ENCODE measurements at regions not wholly inside any gene's neighbourhood (a gene's known extent, or its start where the extent isn't known, plus 50 kb on each side); places are given as distances from the start of the nearest gene placed in this dataset.

DNA sequence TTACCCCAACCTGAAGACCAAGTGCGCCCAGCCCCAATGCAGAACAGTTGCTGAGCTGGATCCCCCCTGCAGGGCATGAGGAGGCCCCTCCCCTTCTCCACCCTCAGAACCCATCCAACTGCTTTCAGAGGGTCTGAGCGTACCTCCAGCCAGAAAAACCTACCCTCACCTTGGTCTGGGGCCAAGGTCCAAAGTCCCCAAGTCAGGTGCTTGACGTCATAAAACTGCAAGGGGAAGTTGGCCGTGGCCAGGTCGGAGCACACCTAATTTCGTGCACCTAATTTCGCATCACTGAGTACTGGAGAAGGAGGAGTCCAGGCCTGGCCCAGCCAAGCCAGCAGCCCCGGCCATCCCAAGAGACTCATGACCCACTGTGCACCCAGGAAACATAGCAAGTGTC is 289.8 kb downstream of the CTTN start:
- no peak for DNase-seq

DNA sequence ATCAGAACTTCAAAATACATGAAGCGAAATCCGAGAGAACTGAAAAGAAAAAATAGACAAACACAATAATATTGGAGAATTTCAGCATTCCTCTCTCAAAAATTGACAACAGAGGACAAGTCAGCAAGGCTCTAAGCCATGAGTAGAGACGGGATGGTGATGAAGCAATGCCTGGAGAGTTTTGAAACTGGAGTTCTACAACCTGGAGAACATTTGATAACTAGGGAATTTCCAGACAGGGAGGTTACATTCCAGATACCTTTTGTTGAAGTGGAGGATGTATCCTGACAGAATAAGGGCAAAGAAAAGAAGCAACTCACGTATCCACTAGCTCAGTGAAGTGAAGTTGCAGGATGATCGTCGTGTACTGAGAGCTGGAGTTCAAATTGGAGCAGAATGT is 291.4 kb downstream of the CTTN start:
- no peak for DNase-seq

DNA sequence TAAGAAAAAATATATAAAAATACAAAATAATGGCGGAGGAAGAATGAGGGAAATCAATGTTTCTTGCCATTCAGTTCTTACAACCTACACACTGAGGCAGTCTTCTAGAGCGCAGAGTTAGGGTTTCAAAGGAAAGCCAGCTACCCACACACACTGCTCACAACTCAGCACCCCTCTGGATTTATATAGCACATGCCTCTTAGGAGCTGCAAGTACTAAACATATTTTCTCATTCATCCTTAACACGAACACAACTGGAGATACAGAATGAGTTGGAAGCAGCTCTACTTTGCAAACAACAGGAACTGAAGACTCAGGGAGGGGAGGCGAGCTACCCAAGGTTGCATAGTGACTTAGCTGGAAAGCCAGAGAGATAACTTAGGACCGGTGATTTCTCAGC is 293.8 kb downstream of the CTTN start:
- DNase-seq = no peak

DNA sequence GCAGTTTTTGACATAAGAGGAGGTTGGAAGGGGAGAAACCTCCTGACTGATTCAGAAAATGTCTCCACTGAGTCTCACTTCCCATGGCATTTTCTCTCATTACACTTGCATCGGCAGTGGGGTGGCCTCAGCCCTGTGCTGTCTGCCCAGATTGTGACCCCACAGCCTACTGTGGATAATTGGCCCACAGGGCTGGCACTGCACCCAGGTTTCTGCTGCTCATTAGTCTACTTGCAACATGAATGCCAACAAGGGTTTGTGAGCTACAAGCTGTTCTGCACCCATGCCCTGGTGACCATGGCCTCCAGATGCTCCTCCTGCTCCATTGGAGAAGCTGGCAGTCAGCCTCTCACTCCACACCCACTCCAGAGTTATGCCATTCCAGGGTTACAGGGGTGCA is 296.0 kb downstream of the CTTN start:
- DNase-seq = no peak

DNA sequence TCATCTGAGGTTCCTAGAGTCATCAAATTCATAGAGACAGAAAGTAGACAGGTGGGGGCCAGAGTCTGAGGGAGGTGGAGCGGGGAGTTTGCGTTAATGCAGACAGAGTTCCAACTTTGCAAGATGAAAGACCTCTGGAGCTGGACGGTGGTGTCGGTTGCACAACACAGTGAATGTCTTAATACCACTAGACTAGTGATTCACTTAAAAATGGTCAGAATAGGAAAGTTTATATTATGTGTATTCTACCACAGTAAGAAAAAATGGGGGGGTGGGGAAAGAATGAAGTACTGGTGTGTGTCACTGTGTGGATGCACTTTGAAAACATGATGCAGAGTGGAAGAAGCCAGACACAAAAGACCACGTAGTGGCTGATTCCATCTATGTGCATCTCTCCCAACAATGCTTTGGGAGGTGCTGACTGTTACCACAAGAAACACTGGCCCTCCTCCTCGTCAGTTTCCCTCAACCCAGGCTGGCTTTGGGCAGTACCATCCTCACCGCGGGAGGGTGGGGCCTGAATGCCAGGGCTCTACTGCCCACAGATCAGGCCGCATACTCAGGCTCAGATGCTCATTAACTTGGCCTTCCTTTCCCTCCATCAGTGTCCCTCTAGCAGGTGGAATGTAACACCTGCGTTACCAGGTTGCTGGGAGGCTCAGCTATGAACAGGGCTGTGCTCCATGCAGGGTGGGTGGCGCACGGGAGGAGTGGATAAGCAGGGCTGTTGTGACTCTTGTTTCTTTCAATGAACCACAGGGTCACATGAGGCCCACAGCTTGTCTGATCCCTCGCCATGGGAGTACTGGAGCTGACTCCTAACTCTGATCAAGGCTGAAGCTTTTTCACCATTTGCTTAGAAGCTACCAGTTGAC is 297.0 kb downstream of the CTTN start:
- no peak for DNase-seq

DNA sequence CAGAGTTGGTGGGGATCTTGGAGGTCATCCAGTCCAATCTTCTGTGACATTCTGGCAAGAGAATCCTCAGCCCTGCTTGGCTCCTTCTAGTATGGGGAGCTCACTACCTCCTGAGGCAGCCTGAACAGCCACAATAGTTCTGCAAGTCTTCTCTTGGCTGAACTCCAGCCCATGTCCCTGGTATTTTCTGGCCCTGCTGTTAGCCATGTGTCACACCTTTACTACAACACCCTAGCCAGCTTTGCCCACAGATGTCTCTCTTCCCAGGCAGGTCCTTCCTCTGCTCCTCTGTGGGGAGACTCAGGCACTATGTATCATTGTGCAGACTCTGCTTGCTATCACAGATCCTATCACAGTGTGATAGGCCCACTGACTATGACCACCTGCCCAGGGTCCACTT is 297.7 kb downstream of the CTTN start:
- DNase-seq = no peak

DNA sequence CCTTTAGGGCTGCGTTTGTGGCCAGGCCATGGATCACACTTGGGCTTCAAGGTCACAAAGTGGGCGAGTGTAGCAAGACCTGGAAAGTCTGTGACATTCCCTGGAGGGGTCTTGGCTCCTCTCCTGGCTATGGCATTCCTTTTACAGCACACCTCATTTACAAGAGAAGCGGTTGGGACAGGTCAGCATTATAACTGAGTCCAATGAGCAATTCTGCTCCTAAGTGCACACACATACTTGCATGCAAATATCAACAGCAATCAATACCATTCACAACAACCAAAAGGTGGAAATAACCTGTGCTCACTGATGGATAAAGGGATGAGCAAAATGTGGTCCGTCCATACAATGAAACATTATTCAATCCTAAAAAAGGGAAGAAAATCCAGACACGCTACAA is 298.2 kb downstream of the CTTN start:
- no peak for DNase-seq

DNA sequence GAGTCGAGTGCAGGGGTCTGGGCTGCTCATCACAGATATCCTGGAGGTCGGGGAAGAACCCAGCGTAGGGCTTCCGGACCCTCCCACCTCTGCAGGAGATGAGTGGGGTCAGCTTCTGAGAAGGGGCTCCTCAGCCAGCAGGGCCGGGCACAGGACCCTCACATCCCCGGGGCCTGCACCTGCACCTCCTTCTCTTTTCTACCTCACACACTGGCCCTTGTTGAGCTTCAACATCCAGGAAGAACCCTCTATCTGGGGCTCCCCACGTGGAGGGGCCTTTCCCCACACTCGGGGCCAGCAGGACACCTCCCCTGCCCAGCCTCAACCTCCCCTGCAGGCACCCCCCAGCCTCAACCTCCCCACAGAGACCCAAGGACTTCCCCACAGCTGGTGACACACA is 299.4 kb downstream of the CTTN start:
- no peak for DNase-seq

DNA sequence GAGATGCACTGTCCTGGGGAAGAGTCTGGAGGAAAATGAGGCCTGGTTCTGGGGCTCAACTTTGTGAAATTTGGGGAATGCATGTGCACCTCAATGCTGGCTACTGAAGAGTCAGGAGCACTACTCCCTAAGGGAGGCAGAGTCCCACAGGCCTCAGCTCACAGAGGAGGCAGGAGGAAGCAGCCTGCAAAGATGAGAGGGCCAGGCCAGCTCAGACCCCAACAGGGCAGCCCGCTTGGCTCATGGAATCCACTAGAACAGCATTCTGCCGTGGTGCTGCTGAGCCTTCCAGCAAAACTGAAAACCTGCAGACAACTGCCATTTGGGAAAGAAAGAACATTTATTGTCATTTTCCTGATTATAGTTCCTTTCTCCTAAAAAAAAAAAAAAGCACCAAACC is 300.5 kb downstream of the CTTN start:
- no peak for DNase-seq

DNA sequence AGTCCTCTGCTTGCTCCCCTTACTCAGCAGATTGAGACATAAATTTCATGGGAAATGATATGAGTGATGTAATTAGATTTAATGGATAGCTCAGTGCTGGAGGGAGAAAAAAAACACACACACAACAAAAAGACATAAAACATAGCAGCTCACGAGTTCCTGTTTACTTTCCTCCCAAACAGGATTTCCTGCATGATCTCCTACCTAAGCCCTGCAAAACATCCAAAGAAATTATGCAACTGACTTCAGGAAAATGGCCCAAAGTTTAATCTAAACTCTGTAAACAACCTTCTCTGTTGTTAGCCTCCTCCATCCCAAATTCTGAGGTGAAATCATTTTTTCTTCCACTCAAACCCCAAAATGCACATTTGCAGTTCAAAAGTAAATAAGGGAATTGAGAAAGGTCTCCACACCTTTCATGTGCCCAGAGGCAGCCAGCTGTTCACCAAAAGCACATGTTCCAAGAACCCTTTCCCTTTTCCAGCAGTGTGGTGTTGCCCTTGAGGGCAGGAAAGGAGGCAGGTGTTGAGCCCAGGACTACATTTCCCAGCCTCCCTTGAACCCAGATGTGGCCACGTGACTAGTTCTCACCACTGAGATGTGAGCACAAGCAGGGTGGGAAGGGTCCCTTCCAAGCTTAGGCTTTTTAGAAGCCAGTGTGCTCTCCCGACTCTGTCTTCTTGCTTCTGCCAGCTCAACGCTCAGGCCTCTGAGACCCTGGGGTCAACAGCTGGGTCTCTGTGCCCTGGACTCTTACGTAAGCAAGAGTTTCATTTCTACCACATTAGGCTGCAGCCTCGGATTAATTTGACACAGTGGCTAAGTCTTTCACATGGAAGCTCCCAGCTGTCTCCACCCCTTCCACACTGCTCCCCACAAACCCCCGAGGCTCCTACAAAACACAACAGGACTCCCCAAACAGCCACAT is 301.2 kb downstream of the CTTN start:
- no peak for DNase-seq

DNA sequence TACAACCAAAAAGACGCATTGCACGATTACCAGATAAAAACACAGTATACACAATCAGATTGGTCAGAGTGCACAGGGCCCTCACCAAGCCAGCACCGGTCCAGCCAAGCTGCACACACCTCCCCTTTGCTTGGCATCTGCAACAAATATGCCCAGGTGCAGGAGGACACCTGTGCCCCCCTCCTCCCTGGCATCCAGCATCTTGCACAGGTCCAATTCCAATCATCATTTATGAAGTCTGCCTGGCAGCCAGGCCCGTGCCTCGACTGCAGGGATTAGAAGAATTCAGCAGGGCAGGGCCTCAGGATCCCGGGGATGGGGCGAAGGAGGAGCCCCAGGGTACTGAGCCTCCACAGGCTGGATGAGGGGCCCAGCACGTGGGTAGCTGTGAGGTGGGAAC is 302.1 kb downstream of the CTTN start:
- no peak for DNase-seq

DNA sequence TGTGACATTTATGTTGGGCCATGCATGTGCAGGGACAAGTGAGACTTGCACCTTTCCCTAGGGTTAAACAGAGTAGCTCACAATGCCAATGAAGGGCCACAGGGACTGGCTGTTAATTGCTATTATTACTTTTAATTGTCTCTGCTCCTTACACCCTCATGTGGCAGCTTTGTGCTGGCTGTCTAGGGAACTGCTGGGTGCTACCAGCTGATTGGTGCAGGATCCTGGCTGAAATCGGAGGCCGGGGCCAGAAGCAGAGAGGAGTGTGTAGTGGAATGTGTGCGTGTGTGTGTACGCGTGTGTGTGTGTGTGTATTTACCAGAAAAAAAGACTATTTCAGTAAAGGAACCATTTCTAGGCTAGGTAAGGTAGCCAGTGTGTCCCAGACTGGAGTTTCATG is 302.5 kb downstream of the CTTN start:
- no peak for DNase-seq

DNA sequence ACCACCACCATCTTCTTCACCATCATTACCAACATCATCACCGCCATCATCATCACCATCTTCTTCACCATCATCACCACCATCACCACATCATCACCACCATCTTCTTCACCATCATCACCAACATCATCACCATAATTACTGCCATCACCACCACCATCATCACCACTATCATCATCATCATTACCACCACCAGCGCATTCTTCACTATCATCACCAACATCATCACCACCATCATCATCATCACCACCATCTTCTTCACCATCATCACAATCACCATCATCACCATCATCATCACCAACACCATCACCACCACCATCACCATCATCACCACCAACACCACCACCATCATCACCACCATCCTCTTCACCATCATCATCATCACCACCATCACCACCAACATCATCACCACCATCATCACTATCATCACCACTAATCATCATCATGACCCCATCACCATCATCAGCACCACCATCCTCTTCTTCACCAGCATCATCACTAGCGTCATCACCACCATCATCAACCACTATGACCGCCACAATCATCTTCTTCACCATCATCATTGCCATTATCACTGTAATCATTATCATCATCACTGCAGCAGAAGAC is 303.8 kb downstream of the CTTN start:
- no peak for DNase-seq

DNA sequence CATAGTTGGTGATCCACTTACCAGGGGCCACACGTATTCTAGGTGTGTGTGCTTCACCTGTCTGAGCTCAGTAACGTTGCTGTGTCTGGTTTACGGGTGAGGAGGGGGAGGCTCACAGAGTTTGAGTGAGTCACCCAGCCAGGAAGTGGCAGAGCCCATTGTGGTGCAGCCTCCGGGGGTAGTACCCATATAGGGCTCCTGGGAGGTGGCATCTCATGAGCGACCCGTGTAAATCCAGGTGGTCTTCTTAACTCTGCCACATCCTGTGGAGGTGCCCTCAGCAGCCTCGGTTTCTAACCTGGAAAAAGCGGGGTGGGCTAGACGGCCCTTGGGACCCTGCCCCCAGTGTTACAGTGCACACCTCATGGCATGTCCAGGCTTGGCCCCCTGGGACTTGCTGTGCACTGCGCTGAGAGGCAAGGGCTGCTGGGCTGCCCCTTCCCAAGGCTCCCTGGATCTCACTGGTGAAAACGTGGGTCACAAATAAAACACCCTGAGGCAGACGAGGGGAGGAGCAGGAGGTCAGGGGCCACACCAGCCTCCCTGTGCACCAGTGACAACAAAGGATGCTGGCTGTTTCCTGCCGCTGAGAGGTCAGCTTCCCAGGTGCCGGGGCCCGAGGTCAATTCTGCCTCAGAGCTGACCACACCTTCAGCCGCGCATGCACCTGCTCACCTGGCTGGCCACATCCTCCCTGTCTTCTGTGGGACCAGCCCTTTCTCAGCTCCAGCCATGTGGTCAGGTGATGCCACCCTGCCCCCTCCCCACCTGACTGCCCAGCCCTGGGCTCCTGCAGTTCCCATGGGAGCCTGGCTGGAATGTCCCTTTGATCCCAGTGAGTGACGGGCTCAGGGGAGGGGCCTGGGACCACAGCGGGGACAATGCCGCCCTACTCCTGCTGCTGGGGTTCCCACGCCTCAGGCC is 305.1 kb downstream of the CTTN start:
- DNase-seq = no peak

DNA sequence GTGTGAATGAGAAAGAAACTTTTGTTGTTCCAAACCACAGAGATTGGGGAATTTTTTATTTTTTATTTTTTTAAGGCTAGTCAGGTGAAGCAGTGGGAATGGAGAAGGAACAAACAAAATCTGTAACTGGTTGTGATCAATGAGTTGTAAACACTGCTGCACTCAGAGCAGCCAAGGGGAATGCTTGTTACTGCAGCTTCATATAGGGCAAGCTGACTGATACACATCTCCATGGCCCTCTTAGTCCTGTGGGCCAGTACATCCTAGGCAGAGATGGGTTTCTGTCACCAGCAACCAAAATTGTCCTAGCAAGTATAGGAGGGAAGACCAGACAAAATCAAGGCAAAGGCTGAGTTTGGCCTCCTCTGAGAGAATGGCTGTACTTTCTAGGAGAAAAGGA is 306.8 kb downstream of the CTTN start:
- DNase-seq = no peak

DNA sequence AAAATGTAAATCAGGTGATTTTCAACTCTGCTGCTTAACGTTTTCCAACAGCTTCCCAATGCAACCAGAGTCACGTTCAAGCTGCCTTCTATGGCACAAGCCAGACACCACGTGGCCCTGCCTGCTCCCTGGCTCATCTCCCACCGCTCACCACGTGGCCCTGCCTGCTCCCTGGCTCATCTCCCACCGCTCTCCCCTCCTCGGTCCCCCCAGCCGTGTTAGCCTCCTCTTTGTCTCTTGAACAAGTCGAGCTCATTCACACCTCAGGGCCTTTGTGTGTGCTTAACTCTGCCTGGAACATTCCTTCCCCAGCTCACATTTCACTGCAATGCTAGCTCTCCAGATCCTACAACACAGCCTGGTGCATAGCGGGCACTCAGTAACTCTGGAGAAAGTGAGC is 307.6 kb downstream of the CTTN start:
- DNase-seq = no peak

DNA sequence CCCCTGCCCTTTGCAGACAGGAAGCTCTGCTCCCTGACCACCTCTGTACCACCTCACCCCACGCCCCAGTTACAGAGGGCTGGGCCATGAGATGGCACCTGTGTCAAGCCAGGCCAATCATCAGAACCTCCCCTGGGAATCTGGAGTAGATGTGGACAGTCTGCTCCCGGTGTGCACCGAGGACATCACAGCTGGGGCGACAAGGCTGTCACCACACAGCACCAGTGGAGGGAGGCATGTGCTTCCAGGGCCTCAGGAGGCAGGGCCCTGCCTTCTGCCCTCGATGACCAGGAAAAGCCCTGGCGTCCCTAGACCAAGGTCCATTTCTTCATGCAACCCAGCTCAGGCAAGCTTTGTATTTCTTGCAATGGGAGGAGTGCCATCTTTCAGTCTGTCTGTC is 309.5 kb downstream of the CTTN start:
- no peak for DNase-seq

DNA sequence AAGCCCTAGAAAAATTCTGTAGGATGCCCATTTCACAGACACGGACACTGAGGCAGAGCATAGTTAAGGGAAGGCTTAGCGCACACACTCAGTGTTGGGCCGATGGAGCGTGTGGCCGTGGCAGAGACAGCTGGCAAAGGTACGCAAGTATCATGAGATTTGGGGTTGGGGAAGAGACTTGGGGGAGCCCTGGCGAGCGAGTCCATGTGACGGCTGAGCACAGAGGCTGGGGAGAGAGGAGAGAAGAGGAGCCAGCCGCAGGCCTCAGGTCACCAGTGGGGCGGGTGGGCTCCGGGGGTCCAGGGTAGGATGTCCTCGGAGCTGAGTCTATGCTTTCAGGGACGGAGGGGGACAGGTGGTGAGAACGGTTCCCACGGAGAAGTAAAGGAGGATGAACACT is 311.3 kb downstream of the CTTN start:
- no peak for DNase-seq

DNA sequence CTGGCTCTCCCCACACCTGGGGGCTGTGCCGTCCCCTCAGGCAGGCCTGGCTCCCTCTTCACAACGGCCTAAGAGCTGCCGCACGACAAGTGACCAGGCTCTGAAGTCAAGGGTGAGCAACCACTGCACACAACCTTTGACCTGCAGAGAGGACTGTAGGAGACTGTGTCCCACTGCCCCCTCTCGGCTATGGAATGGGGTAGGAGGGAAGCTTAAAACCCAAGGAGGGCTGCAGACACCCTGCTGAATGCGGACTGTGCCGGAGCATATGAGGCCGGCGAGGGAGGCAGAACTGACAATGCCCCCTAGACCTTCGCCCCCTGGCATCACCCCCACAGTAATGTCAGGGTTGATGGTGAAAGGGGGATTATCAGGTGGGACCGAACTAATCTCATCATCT is 311.9 kb downstream of the CTTN start:
- DNase-seq = no peak

DNA sequence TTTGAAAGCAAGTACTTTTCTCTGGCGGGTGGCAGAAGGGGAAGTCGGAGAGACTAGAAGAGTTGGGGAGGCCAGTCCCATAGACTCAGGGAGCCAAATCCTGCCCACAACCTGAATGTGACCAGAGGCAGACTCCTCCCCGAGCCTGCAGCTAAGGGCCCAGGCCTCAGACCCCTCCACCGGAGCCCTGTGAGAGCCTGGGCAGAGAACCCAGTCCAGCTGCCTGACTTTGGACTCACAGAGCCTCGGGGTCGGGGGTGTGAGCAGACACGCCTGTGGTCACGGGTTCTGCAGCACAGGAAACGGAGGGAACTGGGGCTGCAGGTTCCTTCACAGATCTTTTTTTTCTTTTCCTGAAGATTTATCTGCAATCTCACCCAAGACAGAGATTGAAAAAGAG is 312.3 kb downstream of the CTTN start:
- no peak for DNase-seq

DNA sequence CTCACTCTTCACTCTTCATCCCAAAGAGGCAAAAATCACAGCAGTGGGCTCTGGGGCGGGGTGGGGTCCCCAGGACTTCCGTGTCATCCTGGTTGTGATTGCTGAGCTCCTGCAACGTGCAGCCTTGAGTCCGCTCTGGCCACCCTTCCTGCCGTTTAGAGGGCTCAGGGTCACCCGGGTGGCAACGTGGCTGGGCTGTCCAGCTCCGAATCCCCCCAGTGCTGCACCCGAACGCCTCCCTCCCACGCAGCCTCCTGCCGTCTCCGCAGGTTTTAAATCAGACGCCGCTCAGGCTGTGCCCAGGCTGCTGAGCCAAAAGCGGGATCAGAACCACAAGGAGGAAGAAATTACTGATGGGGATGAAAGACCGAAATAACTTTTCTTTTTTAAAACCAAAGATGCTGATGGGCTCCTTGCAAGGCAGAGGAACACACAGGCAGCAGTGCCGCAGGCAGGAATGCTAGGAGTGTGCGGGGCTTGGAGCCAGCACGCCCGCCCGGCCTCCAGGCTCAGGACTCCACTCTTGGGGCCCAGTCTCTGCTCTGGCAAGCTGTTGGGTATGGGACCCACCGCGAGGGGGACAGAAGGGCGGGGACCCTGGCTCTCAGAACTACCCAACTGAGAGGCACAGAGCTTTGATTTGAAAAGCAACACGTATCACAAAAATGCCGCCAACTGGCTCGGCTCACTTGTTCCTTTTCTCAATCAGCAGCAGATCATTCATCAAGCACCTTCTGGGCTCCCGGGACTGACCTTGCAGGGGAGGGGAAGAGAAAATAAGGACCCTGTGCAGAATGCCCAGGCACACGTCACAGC is 313.0 kb downstream of the CTTN start:
- DNase-seq = no peak

DNA sequence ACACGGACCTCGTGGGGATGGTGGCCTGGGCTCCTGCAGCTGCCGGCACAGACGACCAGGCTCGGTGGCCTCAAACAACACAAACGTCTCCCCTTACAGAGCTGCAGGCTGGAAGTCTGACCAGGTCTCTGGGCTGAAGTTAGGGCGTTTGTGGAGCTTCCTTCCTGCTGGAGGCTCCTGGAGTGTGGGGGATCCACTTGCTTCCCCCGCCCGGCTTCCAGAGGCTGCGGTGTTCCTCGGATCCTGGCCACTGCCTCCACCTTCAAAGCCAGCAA is 313.5 kb downstream of the CTTN start:
- no peak for DNase-seq

Data from Kasumi-1 (cell line).